ENCODE measurements at regions not wholly inside any gene's neighbourhood (a gene's known extent, or its start where the extent isn't known, plus 50 kb on each side); places are given as distances from the start of the nearest gene placed in this dataset.

DNA sequence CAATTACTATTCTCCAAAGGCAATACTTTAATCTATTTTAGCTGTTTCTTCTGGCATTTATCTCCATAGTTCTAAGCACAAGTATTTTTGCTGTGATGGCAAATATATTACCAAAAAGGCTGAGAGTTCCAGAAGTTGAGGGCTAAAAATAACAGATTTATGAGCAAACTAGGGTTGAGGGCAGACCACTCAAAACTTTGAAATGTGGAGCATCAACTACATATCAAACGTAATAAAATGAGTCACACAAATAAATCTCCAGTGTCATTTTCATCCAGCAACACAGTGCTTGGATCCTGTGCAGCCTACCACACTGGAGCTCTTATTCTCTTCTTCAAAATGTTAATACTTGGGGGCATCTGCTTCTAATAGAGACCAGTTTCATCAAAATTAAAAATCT is 163.9 kb downstream of the HS3ST1 start:
- DNase-seq: no peak

DNA sequence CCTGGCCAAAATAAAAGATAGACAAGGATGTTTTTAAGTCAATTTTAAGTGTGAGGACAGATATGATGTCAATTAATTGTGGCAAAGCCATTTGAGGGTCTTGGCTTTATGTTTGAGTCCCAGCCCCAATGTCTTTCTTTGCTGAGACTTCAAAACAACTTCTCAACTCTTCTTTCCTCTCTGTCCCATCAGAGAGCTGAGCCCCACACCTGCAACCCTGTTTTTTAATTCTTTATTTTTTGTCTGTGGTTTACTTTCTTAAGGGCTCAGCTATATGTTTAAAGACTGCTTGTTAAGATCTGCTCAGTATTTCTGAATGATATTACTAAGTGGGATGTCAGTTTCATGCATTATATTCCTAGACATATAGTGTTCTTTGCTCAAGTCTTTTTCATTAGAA is 164.3 kb downstream of the HS3ST1 start:
- DNase-seq: no peak

DNA sequence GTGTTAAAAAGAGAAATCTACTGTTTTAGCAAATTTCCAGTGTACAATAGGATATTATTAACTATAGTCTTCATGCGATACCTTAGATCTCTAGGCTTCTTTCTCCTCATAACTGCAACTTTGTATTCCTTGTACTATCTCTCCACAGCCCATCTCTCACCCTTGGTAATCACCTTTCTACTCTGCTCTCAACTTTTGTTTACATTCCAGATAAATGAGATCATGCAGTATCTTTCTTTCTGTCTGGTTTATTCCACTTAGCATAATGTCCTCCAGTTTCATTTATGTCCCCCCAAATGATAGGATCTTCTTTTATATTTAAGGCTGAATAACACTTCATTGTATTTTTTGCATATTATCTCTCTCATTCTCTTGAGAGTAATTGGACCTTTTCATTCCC is 165.5 kb downstream of the HS3ST1 start:
- DNase-seq: no peak

DNA sequence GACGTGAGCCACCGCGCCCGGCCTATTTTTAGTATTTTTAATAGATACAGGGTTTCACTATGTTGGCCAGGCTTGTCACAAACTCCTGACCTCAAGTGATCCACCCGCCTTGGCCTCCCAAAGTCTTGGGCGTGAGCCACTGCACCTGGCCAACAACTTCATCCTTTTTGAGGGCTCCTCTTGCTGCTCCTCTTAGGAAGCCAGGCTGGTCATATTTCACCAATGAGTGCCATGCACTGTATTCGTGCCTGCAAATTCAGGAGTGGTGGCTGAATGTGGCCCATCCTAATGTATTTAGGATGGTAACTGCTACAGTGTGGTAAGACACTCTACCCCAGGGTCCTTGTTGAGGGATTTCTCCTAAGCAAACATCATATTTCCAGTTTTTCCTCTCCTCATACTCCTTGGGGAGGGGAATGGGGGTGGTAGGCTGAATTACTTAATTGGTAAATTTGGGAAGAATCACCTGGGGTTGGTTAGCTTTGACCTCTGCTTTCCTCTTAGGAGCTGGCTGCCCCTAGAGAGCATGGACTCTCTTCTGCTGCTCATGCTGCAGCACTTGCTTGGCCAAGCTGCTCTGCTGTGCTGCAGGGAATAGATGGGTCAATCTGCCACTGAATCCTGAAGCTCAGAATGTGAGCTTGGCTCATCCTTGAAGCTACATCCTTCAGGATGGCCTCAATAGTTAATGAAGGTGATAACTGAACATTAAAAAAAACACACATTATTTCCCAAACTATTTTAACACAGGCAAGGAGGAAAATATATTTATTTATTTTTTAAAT is 167.4 kb downstream of the HS3ST1 start:
- no peak for DNase-seq

DNA sequence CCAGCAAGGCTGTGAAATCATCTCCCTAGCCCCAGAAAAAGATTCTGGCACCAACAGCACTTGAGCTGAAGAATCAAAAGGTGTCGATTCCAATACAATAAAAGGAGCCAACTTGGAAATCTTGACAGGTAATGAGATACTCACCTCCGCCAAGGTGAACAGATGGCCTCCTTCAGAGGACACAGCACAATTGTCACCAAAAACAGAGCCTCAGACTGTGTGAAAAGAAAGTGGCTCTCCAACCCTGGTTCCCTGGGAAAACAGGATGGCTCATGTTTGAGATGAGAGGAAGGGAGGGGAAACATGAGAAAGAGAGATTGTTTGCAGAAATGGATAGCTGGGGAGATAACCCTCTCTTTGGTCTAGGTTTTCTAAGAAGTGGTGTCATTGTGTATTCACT is 168.9 kb downstream of the HS3ST1 start:
- DNase-seq: no peak

DNA sequence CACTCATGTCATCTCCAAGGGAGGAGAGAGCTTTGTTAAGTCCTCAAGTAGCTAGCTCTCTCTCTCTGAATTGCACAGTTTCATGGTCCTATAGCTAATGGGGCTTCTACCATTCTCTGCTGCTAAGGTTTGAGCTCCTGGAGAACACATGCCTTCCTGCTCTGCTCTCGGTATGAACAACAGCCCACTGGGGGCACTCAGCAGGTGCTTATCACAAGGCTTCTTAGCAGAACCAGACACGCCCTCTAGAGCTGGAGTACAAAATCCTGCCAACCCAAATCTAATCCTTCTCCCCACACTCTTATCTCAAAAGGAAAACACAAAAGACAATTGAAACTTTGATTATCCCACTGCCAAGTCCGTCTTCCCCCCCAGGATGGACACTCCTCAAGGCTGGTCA is 176.5 kb downstream of the HS3ST1 start:
- no peak for DNase-seq

DNA sequence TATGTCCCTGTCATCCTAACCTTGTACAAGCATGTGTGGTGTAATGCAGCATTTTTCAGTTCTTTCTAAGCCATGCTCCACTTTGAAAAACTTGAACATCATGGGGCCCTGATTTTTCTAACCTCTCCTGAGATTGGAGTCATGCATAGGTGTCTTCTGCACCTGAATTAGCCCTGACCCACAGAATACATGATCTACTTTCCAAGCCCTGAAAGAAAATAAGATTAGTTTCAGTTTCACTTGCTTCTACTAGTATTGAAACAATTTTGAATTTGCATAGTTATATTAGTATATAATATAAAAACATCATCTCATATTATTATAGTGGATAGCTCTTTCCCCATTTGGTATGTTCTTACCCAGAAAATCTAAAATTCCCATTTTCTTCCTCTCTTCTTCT is 178.2 kb downstream of the HS3ST1 start:
- no peak for DNase-seq

DNA sequence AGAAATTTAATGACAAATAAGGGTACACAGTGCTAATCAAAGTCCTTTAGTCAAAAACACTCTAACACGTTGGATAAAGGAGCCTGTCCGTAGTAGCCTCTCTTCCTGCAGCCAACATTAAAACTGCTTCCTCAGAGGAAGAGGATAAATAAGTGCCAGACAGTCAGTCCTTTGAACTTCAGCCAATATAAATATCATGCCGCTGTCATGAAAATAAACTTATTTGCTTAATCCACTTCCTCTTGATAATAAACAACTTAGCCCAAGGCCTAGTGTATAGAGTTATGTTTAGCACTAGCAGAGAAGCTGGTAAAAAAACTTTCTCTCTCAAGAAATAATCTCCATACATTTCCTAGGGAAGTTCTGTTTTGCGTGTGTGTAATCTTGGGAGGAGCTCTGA is 196.7 kb downstream of the HS3ST1 start:
- DNase-seq: no peak

DNA sequence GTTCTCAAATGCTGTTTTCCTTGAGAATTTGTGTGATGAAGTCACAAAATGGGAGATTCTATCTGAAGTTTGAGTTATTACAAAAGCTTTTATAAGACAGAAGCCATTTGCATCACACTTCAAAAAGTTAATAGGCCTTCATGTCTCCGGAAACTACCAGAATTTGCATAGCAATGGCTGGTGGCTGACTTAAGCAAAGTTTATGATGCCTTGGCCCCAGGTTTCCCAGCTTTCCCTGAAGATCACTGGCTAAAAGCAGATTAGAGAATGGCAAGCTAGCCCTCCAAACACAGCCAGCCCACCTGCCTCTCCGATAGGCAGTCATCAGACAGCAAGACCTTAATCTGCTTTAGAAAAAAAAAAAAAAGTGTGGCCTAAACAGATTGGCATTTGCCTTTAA is 197.8 kb downstream of the HS3ST1 start:
- DNase-seq: no peak

DNA sequence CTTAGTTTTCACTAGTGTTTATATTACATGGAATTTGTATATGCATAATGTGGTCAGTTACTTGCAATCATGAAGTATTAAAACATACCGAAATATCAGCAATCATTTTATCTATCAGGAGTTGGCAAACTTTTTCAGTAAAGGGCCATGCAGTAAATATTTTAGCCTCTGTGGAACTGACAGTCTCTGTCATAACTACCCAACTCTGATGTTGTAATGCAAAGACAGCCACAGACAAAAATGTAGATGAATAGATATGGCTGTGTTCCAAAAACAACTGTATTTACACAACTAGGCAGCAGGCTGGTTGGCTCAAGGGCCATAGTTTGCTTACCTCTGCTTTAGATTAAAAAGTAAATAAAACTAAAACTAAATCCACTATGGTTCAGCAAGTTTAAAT is 200.2 kb downstream of the HS3ST1 start:
- DNase-seq: no peak

DNA sequence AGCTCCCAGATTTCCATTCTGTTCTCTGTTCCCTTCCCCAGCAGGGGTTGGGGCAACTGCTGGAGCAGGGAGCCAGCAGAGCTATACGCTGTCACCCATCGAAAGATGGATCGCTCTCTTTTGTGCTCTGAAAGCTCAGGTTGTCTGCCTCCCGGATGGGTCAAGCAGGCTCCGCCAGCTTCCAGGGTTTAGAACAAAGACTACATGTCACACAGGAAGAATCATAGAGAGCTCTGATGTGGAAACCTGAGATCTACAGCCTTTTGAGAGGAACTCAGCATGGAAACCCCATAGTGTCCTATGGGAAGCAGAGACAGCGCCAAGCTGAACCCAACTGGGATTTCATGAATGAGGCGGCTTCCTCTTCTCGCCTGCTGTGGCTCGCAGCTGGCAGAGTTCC is 205.4 kb downstream of the HS3ST1 start:
- no peak for DNase-seq

DNA sequence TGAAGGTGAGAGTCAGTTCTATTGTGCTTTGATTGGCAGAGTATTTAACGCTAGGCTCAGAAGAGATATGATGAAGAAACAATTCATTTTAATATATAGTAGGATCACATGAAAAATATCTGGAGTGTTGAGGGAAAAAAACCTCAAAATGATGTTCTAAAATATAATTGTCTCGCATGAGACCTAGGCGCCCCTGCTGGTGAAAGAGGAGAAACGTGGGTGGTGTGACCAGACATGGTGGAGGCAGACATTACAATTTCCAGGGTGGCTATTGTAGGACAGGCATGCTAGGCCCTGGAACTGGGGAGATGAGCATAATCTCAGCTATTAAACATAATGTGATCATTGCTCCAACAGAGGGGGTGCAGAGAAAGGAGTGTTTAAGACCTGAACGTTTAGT is 210.0 kb downstream of the HS3ST1 start:
- DNase-seq: no peak

DNA sequence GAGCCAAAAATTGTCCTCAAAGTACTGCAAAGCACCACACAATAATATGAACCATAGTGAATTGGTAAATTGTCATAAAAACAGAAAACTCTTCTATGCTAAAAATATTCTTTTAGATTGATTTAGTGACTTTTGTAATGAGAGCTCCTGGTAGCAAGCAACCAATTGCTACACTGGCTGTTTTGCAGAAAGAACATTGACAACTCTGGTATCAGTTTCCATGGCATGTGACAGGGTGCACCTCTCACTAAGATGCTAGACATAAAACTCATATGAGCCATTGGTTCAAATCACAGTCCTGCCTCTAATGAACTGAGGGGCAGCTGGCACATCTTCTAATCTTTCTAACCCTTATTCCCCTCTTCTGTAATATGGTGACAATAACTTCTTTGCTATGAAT is 212.2 kb downstream of the HS3ST1 start:
- DNase-seq: no peak

DNA sequence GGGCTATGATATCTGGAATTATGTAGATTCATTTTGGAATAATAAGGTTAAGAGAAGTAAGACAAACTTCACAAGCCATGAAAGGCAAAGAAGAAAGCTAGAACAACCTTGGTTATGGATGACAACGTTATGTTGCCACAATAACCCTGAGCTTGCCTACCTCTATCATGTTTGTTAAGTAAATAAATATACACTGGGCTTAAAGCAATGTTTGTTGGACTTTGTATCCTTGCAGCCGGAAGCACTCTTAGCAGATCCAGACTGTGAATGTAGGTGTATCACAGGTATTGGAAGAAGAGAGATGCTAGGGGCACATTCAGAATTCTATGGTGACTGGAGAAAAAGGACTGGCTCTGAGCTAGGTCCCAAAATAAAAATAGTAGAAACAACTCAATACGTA is 214.4 kb downstream of the HS3ST1 start:
- DNase-seq: no peak

DNA sequence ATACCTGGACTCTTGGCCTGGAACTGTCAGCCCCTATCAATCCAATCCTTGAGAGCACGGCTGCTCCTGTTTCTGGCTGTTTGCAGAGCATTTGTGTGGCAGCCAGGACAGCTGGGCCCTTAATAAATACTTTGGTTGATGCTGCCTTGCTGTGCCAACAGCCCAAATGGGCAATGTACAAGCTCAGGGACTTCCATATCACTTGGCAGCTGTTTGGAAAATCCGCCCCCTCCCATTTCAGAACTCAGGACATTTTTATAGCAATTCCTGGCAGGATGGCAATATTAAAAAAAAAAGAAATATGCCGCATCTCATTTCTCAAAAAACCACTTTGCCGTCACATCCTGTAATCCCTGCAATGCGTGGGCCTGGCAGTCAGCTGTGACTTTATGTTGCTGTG is 218.9 kb downstream of the HS3ST1 start:
- DNase-seq: peak; percentile 36

DNA sequence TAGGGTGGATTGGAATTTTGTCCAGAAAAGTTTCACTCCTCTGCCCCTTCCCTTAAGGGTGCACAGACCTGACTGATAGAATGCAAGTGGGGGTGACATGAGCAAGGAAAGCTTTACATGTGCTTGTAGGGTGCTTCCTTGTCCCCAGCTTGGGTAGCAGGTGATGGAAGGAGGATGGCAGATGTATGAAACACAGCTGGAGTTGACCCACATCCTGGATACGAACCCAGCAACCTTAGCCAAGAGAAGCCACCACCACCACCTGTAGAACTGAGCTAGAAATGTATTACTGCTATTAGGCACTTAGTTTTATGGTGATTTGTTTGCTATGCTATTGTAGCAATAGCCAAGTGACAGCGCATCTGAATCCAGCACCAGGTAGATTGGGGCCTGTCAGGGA is 227.4 kb downstream of the HS3ST1 start:
- DNase-seq: no peak

DNA sequence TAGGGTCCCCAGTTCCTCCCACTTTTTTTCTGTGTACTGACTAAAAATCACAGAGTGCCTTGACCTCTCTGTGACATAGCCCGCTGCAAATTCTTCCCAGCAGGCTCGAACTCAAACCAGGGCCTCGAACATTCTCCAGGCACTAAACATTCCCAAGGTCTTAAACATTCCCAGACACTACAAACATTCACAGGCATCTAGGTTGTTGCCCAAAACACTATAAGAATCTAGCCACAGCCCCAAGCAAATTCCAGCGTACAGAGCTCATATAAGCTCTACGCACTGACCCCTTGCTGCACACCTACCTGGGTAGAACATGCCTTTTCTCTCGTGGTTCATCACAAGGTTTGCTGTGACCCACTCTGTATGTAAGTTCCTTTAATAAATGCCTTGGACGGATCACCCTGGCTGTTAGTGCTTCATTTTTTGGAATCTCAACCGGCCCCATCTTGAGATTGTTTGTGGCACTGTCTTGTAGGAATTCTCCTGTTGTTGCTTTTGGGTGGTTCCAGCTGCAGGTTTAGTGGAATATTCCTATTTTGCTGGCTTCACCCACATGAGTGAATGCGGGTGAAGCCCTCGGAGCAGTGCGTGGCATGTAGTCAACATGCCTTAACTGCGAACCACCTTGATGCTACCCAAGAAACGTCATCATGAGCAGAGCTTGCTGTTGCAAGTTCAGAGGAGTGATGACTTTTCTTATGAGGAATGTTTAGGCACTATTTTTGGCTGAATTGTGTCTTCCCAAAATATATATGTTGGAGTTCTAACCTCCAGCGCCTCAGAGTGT is 230.0 kb downstream of the HS3ST1 start:
- no peak for DNase-seq

DNA sequence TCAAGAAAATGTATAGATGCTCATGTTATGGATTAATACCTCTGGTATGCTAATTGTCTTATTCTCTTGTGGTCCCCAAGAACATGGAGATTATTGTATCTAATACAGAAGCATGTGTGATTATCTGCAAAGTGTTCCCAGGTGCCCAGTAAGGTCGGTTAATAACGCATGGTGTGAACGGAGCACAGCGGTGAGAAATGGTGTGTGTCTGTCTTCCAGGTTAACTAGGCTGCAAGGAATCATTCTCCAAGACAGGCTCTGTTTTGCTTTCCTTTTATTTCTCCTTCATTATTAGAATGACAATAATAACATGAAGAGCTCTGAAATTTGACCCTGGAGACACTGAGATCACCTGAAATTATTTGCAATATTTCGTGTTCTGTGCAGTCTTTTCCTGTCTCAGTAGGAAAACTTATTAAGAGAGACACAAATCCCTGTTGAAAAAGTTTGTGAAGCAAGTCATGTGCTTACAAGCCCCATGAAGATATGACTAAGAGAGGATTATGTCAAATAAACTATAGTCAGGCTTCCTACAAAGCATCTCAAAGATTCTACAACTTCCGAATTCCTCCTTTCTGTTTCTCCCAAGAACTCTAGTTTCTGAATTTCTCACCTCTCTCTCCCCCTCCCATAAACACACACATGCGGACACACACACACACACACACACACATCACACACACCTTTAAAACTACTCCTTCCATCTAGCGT is 230.9 kb downstream of the HS3ST1 start:
- DNase-seq: no peak

DNA sequence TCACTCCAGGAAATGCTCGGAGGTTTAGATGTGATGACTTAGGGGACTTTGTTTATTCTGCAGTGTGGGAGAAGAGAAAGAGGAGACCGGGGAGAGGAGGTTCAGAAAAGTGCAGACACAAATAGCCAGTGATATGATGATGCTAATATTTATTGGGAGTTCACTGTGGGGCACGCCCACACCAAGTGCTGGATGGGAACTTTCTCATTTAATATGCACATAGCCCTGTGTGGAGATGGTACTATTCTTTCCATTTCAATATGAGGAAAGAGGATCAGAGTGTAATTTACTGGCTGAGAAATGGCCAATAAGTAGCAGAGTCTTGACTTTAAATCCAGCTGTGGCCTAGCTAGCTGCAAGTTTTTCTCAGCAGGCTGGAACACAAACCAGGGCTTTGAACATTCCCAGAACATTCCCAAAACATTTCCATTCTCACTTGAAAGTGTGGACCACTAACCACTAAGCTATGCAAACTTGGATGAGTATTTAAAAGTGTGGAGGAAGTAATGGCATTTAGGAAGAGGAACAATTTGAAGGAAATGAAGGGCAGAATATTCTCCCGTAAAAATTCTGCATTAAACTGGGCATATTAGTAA is 231.7 kb downstream of the HS3ST1 start:
- no peak for DNase-seq

DNA sequence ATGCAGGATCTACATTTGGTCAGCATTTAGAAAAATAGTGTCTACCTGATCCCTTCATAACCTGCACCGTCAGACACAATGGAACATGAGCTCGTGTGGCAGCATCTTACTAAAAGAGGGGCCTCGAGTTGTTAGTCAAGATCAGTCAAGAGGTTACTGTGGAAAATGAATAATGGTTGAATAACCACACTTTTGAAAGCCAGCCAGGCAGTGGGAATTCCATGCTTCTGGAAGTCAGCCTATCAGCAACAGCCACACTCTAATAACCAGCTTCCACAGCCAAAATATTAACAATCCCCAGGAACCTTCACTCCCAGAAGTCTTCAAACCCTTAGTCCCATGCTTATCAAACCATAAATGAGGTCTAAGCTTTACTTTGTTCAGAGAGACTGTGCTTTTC is 234.3 kb downstream of the HS3ST1 start:
- no peak for DNase-seq

DNA sequence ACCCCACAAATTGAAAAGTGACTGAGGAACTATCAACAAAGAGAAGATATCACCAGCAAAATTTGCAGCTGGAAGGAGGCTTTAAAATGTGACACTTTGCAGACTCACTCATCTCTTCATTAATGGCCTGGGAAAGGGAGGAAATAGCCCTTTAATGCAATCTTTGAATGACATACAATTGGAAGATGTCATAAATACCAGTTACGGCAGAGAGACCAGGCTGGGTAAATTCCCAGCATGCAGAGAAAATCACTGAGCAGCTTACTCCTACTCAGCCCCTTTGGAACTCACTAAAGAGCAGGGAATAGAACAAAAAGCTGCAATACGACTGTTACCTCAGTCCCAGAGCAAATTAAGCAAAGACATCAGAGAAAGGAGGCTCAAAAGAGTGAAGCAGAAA is 238.9 kb downstream of the HS3ST1 start:
- DNase-seq: no peak

DNA sequence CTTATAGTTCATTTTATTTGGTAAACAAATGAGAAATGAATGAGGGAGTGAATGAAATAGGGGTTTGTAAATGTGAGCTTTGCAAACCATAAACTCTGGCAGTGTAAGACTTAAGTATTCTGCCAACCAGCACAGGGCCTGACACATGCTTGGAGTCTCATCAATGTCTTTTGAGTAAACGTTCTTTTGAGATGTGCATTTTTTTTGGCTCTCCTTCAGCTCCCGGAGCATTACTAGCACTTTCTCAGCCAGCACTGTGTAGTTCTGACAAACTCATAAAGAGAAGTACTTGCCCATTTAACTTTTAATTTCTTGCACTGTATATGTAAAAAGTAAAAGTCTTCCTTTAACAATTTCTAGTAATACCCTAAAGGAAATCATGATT is 245.3 kb downstream of the HS3ST1 start:
- DNase-seq: peak; percentile 35

DNA sequence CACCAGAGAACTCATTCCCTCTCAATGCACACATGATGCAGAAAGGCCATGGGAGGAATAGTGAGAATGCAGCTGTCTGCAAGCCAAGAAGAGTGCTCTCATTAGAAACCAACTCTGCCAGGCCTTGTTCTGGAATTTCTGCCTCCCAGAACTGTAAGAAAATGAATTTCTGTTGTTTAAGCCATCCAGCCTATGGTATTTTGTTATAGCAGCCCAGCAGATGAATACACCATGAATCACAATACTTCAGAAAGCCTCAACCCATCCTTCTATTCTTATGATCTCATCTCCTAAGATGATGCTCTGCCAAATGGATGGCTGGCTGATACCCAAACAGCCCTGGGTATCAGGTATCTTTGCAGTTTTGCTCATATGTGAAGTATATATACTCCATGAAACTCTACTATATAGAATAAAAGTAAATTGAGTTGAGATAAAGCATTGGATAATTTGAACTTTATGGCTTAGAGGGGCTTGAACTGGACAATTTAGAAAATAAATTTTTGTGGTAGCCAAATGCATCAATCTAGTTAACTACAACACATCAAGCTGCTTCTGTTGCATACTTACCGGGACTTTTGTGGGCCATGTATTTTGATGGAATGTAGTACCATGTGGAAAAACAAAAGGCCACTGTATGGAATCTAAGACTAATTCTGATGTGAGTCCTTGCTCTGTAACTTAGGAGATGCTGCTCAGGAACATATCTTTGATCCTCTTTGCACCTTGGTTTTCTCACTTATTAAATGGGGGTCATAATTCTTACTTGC is 245.9 kb downstream of the HS3ST1 start:
- DNase-seq: peak; percentile 34

All from right hindlimb (tissue), 1 donor.